GM13977 (cell line): ENCODE measurements at regions not wholly inside any gene's neighbourhood (a gene's known extent, or its start where the extent isn't known, plus 50 kb on each side); places are given as distances from the start of the nearest gene placed in this dataset.
"Not testable (repeated sequence)": the region's sequence is repeated elsewhere in the genome, so short reads cannot be mapped to it uniquely, and the experiment has no call there.

Source experiments
- DNase-seq: peaks from one replicate; pipeline ENCODE4 v3.0.0; 2012; ENCODE audit warnings: low spot score
- in situ Hi-C: fragments of 300-500 bp; cut with MboI; formaldehyde crosslinking; loops from one replicate; pipeline ENCODE4 v1.12.0; 2022; ENCODE audit warnings: low sequenced_read_pairs, low pct_unique_long_range_greater_than_20kb, mixed read lengths, inconsistent platforms; ENCODE audit not compliant: unreplicated experiment
- TF ChIP-seq, protein P1 (sequence below): IDR thresholded peaks from 2 replicates; pipeline ENCODE4 v1.5.1; 2012; ENCODE audit warnings: mild to moderate bottlenecking, control low read depth; ENCODE audit not compliant: insufficient read depth; ENCODE audit errors: extremely low read depth, missing control alignments

DNA sequence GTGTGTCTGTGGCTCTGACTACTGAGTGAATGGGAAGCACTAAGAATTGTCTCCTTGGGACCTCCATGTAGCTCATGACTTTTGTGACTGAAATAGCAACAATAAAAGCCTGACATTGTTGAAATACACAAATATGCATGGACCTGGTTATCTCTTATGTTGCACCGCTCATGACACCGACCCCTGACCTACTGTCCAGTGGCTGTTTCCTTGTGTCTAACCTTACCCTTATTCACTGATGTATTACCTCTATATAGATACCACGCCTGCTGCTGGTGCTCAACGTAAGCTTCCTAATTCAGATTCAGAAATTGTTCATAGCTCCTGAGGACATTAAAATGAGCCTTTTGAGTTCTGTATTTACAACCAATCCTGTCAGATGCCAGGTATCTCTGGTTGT is 243.4 kb upstream of the SEMA3C start:
- TF ChIP-seq, protein P1, sequence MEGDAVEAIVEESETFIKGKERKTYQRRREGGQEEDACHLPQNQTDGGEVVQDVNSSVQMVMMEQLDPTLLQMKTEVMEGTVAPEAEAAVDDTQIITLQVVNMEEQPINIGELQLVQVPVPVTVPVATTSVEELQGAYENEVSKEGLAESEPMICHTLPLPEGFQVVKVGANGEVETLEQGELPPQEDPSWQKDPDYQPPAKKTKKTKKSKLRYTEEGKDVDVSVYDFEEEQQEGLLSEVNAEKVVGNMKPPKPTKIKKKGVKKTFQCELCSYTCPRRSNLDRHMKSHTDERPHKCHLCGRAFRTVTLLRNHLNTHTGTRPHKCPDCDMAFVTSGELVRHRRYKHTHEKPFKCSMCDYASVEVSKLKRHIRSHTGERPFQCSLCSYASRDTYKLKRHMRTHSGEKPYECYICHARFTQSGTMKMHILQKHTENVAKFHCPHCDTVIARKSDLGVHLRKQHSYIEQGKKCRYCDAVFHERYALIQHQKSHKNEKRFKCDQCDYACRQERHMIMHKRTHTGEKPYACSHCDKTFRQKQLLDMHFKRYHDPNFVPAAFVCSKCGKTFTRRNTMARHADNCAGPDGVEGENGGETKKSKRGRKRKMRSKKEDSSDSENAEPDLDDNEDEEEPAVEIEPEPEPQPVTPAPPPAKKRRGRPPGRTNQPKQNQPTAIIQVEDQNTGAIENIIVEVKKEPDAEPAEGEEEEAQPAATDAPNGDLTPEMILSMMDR: no peak
- no peak for DNase-seq
- in situ Hi-C loops: no loop called here

GRCh38 chr7:81161451-81162075 is 242.7 kb upstream of the SEMA3C start:
- no peak for DNase-seq
- in situ Hi-C loops: no loop called here
- TF ChIP-seq, protein P1: no peak

GRCh38 chr7:81159402-81159801 is 240.6 kb upstream of the SEMA3C start:
- DNase-seq: no peak
- TF ChIP-seq, protein P1: no peak
- in situ Hi-C loops: no loop called here

DNA sequence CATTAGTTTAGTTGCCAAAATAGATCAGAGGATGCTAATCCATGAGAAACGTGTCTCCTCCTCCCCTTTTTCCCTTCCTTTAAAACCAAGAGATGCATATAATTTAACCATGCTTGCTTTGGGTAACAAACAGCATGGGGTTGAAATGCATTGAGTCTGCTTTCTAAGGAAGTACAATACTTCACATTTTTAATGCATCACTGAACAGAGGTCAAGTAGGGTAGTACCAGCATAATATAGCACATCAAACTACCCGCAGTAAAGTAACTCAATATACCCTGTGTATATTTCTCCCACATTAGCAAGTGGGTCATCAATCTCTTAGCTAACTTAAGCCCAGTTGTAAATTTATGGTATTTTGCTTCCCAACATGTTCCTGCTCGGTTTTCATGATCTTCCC is 239.3 kb upstream of the SEMA3C start:
- TF ChIP-seq, protein P1: no peak
- in situ Hi-C loops: no loop called here

GRCh38 chr7:81155654-81156373 is 237.0 kb upstream of the SEMA3C start:
- DNase-seq: no peak
- in situ Hi-C loops: no loop called here
- TF ChIP-seq, protein P1: no peak

More for the DNA sequence above, 239.3 kb upstream of the SEMA3C start:
- DNase-seq: no peak

GRCh38 chr7:81154565-81154964 is 235.7 kb upstream of the SEMA3C start:
- DNase-seq: no peak
- TF ChIP-seq, protein P1: no peak
- in situ Hi-C loops: no loop called here

- in situ Hi-C loops, DNase-seq: not testable (repeated sequence)
These were observed 234.1 kb upstream of the SEMA3C start for GRCh38 chr7:81152925-81153324.
